B cell (primary cell): ENCODE measurements at regions not wholly inside any gene's neighbourhood (a gene's known extent, or its start where the extent isn't known, plus 50 kb on each side); places are given as distances from the start of the nearest gene placed in this dataset.

Source experiments
- EZH2 ChIP-seq: IDR thresholded peaks from 2 replicates; pipeline ENCODE4 v1.6.1; 2012; ENCODE audit warnings: borderline replicate concordance, low read depth, mild to moderate bottlenecking, moderate library complexity, low read length; ENCODE audit not compliant: insufficient read depth, poor library complexity, severe bottlenecking
- TF ChIP-seq, protein P1 (sequence below): fragments of 200-600 bp; IDR thresholded peaks from one replicate; pipeline ENCODE4 v1.8.0; 2022; ENCODE audit warnings: antibody characterized with exemption, mild to moderate bottlenecking

GRCh38 chr6:170124836-170125235 is 166.0 kb downstream of the DLL1 start:
- TF ChIP-seq, protein P1, sequence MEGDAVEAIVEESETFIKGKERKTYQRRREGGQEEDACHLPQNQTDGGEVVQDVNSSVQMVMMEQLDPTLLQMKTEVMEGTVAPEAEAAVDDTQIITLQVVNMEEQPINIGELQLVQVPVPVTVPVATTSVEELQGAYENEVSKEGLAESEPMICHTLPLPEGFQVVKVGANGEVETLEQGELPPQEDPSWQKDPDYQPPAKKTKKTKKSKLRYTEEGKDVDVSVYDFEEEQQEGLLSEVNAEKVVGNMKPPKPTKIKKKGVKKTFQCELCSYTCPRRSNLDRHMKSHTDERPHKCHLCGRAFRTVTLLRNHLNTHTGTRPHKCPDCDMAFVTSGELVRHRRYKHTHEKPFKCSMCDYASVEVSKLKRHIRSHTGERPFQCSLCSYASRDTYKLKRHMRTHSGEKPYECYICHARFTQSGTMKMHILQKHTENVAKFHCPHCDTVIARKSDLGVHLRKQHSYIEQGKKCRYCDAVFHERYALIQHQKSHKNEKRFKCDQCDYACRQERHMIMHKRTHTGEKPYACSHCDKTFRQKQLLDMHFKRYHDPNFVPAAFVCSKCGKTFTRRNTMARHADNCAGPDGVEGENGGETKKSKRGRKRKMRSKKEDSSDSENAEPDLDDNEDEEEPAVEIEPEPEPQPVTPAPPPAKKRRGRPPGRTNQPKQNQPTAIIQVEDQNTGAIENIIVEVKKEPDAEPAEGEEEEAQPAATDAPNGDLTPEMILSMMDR: no peak
- no peak for TF ChIP-seq EZH2
